Forelimb muscle (tissue), 1 donor: ENCODE measurements at regions not wholly inside any gene's neighbourhood (a gene's known extent, or its start where the extent isn't known, plus 50 kb on each side); places are given as distances from the start of the nearest gene placed in this dataset.
"Not testable (repeated sequence)": the region's sequence is repeated elsewhere in the genome, so short reads cannot be mapped to it uniquely, and the experiment has no call there.

Experiments used
- DNase-seq: peaks from one replicate; pipeline ENCODE4 v3.0.0-alpha.2; 2013; ENCODE audit warnings: low read depth

DNA sequence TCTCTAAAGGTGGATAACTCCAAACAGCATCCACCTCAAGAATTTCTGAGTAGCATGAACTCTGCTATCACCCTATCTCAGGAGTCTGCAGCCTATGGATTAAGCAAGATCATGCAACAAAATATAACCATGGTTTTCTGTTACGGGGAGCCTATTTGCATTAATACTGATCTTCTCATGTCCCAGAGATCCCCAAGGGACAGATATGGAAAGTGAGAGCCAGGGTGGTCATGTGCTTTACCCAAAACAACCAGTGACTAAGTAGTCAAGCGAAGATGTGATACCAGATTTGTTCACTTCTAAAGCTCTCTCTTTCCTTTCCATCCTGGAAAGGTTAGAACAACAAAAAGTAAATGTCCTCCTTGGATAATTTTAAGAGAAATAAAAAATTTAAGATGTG is 125.1 kb downstream of the PRRX1 start:
- DNase-seq = no peak

DNA sequence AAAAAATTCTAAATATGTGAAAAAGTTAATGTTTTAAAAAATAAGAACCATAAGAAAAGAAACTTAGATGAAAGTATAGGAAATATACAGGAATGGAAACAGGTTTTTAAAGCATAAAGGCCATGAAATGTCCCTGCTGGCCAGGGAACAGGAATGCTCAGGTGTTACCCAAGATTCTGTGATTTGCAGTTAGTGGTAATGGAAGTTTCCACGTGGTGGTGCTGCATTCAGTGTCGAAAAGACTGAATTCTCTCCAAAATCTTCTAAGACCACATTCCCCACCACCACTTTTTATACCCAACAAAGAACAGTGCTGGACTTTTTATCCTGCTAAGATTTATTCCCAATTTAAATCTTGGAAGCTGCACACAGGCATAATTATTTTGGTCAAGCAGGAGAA is 126.2 kb downstream of the PRRX1 start:
- DNase-seq = no peak

DNA sequence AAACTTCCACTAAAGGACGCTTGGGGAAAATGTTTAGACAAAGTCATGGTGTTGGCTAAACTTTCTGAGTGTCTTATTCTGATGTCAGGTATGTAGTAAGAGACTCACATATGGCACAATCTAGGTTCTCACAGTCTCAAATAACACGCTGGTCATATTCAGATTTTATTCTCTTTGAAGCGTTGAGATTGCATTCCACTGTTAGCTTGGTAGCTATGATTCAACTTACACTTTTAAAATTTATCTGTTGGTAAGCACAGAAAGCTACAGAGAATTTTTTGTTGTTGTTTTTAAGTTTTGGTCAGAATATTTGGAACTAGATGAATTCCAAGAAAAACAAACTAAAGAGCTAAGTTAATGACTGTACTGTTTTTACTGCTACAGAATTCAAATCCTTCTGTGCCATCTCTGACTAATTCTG is 126.7 kb downstream of the PRRX1 start:
- no peak for DNase-seq

DNA sequence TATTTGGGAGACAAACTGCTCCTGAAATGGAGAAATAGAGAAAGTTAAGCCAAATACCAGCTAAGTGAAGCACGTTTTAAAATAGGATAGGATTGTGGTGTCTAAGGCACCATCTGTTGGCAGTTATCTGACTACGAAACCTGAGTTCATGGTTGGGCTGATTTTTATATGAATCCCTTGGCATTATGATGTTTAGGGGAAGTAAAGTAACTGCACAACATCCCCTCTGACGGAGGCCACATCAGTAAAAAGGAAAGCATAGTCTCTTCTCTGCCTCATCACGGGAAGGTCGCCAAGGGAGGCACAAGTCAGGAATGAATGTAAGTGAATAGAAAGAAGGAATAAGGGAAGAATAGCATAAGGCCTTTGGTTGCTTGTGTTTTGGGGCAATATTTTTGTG is 128.0 kb downstream of the PRRX1 start:
- no peak for DNase-seq

DNA sequence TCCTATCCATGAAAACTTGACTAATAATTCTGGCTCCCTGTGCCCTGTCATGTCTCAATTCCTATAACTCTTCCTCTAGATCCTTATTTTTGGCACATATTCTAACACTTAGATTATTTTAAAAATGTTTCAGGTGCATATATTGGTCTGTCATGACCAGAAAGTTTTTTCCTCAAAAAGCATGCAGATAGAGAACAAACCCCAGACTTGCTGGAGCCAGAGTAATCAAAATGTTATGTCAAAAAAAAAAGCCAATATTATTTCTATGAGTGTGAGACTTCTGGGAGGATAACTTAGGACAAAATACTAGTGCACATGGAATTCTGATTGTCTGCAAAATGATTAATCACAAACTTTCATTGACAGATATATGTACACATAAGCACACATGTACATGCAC is 135.1 kb upstream of the MROH9 start:
- DNase-seq = no peak

DNA sequence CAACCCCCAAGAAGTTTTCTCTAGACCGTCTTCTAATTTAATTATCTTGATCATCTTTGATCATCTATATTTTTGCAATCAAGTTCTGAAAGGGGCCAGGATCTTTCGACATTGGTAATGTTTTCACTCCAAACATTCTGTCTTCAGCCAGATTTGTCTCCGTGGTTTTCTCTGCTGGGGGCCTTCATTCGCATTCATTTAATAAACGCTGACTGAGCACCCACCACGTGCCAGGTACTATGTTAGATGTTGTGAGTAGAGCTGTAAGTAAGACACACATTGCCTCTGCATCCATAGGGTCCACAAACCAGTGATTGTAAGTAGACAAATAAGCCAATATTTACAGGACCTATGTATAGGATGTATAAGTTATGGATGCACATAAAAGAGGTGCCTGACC is 134.5 kb upstream of the MROH9 start:
- DNase-seq = no peak

DNA sequence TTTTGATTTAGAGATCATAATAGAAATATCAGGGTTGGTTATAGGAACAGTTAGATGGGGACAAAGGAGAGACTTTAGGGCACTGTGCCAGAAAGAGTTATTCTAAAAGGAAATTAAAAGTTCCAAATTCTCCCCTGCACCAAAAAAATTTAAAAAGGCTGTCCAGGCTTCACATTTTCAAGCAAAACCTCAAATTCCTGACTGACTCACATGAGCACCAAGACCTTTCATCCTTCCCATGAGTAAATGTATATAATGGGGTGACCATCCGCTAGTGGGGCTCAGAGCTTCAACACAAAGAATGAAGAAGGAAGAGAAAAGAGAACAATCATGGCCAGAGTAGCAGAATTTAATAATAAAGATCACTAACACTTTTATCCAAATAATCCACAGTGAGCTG is 131.6 kb upstream of the MROH9 start:
- DNase-seq = no peak

DNA sequence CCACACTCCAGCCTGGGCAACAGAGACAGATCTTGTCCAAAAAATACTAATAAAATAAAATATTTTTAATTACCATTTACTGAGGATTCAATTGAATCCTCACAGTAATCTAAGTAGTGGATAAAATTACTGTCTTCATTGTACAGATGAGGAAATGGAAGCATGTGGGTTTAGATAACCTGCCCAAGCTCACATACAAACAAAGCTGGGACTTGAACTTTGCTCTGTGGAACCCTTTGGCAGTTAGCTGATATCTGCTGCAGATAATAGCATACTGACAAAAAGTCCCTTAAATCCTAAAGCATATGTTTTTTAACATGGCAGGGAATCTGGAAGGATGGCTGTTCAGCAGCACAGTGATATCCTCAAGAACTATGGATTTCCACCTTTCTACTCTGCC is 130.9 kb upstream of the MROH9 start:
- no peak for DNase-seq

DNA sequence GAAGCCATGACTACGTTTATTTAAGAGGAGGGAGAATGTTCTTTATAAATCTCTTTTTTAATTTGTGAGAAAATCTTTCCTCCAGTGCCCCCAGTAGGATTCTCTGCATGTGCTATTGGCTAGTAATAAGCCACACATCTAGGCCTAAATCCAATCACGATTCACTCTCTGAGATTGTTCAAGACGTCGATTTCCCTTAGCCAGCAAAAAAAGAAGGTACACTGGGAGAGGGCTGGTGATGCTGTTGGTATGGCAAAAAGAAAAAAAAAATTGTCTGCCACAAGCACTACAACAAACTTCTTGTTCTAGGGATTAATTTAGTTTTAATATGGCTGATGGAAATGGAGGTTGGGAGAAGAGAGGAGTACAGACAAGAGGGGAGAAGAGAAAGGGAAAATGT is 130.5 kb upstream of the MROH9 start:
- DNase-seq = no peak

DNA sequence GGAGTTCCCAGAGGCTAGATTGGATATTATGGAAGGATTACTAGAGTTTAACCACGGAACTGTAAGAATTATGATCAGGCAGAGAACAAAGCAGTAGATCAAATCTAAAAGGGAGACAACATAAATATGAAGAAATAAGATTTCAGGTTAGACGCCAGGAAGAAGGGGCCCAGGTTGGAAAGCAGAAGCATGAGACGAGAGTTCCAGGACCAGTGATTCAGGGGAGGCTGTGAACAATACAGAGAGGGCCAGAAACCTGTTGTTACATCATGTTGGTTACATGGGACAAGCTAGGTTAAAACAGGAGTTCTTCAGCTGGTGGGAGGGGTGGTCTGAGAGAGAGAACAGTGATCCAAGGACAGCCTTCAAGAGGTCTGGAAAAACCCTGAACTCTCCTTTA is 128.4 kb upstream of the MROH9 start:
- no peak for DNase-seq

DNA sequence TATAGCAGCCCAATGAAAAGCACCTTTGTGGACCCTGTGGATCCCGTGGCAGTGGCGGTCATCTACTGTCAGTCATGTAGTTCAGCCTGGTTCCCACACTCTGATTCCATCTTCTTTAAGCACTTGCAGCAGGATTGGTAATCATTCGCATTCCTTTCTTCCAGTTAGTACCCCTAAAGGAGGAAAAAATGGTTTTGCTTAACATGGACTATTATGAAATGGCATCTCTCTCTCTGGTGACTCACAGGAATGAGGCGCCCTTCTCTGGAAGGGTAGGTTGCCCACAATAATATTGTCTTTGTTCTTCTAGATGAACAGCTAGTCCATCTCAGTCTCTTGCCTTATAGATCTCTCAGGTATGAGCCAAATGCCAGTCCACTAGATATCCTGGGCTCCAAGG is 127.9 kb upstream of the MROH9 start:
- DNase-seq = no peak

DNA sequence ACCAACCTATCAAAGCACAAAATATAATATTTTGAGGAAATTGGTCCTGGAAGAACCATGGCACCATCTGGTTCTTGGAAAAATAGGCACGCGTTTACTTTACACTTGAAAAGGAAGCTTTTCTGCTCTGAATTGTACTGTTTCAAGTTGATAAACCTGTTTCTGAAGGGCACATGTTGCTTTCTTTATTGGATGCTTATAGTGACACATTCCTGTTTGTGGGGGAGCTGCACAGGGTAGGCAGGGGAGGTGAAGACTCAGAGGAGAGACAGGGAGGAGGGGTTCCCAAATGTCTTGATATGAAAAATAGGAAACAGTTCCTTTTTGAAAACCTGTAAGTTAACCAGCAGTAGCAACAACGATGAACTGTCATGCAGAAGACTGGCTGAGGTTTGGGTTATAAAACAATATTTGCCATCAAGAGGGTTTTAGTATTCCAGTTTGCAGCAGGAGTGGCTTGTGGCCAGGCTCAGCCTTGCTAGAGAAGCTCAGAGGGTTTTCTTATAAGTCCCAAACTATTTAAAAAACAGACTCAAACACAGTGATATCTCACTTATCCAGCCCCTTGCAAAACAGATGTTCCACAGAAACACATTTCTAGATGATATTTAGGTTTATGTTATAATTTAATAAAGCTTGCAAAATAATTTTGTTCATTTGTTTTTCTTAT is 127.0 kb upstream of the MROH9 start:
- no peak for DNase-seq

DNA sequence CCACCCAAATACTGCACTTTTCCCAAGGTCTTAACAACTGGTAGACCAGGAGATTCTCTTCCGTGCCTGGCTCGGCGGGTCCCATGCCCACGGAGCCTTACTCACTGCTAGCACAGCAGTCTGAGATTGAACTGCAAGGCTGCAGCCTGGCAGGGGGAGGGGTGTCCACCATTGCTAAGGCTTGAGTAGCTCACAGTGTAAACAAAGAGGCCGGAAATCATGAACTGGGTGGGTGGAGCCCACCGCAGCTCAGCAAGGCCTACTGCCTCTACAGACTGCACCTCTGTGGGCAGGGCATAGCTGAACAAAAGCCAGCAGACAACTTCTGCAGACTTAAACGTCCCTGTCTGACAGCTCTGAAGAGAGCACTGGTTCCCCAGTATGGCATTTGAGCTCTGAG is 124.3 kb upstream of the MROH9 start:
- not testable (repeated sequence) for DNase-seq

DNA sequence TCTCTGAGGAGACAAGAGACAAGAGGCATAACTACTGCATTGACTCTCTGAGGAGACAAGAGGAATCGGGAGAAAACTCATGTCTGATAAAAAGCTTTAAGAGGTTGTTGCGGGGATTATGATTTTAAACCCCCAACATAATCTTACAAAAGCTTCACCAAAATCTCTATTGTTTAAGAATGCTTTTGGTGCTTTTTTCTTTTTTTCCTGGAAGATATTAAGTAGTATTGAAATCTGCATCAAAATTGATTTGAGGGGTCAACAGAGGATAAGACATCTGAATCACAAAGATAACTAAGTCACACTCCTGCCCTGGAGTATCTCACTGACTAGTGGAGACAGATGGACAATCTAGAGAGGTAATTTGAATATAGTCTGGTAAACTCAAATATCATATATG is 115.6 kb upstream of the MROH9 start:
- no peak for DNase-seq

DNA sequence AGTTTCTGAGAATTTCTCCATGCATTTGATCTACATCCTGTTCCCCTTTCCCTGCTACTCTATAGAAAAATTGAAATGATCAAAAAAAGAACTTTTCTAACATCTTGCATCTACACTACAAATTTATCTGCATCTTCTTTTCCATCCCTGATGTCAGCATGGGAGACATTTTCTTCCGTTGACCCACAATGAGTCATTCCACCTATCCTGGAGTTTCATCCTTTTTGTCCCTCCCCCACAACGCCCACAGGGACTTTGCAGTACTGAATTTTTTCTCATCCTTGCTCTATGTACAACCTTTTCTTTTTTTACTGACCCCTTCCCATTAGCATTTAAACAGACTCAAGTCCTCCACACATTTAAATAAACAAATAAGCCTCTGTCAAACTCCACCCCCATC is 112.2 kb upstream of the MROH9 start:
- DNase-seq = no peak

DNA sequence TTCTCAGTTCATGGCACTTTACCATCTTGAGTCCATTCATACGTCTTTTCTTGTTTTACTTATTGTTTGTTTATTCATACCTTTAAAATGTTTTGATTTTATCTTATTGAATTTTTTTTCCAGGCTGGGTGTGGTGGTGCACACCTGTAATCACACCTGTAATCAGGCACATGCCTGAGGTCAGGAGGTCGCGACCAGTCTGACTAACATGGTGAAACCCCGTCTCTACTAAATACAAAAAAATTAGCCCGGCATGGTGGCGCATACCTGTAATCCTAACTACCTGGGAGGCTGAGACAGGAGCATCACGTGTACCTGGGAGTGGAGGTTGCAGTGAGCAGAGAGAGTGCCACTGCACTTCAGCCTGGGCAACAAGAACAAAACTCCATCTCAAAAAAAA is 104.1 kb upstream of the MROH9 start:
- DNase-seq = no peak

DNA sequence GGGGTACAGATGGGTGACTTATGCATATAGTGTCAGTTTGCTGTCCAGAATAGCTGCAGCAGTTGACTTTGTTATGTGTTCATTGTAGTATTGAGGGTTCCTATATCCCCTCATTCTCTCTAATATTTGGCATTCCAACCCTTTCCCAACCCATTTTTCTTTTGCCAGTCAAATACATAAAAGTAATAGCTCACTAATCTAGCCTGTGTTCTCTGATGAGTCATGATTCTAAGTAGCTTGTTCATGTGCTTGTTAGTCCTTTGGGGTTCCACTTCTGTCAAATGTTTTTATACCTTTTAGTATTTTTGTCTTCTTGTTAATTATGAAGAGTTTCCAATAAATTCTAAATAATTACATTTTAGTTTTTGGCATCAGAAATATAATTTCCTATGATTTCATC is 99.2 kb upstream of the MROH9 start:
- DNase-seq = no peak

DNA sequence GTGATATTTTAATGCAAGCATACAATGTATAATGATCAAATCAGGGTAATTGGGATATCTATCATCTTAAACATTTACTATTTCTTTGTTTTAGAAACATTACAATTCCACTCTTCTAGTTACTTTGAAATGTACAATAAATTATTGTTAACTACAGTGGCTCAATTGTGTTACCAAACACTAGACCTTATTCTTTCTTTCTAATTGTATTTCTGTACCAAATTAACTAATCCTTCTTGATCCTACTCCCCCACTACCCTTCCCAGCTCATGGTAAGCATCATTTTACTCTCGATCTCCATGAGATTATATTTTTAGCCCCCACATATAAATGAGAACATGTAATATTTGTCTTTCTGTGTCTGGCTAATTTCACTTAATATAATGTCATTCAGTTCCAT is 95.0 kb upstream of the MROH9 start:
- no peak for DNase-seq

DNA sequence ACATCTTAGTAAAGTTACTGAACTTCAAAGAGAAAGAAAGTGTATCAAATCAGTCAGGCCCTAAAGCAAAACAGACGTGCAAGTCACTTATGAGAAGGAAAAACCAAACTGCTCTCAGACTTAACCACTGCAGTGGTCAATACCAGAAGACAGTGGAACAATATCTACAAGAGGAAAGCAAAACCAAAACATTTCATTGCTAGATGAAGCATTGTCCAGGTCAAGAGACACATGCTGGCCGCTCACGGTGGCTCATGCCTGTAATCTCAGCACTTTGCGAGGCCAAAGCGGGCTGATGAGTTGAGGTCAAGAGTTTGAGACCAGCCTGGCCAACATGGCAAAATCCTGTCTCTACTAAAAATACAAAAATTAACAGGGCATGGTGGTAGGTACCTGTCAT is 82.0 kb upstream of the MROH9 start:
- DNase-seq = no peak

DNA sequence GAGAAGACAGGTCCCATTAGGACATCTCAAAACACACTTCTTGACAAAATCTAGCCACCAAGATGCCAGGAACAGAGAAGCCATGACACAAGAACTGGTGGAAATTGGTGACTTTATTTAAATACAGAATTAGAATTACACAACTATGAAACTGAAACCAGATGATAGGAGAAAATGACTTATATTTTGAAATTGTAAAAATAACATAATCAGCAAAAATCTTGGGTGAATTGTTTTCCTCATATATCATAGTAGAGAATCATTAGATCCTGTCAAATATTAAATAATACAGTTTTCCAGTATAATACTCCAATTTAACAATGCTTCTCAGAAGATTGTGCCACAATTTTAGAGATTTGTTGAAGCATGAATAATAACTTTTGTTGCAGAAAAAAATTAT is 81.5 kb upstream of the MROH9 start:
- no peak for DNase-seq

DNA sequence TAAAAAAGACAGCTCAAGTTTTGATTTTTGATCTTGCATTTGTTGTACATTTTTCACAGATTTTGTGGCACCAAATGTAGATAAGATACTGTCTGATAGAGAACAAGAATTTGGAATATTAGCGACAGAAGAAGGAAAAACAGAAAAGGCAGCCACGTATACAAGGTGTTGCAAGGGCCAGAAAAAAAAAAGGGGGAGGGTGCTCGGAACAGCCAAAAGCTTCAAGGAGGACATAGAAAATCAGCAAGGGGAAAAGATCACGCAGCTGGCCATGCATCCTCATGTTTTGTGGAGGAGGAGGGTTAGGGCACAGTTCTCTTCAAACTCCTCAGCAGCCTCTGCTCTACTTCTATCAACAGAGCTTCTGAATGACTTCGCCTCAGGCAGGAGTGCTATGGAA is 80.7 kb upstream of the MROH9 start:
- DNase-seq = no peak

DNA sequence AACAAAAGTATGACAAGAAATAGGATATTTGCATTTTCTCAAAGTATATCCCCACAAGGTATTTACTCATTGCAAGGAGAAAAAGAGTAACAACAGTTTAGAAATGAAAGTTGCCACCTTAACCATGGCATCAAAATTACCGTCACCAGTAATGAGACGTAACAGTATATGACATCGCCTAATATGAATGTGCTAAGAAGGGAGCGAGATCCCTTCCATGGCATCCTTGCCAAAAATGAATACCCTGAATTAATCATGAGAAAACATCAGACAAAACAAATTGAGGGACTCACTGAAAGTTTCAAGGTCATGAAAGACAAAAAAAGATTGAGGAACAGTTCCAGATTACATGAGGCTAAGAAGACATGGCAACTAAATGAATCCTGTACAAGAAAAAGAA is 78.9 kb upstream of the MROH9 start:
- DNase-seq = no peak

DNA sequence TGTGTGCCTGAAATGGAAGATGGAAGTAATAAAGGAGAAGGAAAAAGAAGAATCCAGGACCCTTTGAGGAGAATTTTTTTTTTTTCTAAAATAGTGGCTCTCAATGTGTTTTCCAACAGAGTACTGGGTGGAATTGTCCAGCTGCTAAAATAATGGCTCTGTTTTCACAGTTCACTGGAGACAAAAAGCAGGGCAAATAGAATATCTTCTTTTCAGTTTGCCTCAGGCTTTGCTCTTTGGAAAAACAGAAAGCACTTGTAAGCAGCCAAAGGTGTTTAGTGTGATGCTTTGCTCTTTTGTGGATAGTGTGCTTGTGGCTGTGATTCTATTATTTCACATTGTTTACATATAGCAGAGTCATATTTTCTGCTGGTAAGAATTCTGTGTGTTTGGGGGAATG is 77.4 kb upstream of the MROH9 start:
- no peak for DNase-seq

DNA sequence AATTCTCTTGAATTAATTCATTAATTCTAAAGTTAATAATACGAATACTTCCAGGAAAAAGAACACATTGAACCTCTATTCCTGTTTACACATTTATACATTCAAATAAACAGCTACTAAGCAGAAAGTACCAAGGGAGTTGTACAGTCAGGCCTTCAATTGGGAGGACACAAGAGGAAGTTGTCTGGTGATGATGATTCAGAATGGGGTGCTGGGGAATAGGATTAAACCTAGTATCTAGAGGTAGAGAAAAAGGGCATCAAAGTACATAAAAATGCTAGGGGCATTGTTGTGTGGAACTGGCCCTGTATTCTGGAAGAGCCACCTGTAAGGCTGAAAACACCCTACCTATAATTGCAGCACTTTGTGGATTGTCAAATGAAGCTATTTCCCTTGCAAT is 71.7 kb upstream of the MROH9 start:
- no peak for DNase-seq

DNA sequence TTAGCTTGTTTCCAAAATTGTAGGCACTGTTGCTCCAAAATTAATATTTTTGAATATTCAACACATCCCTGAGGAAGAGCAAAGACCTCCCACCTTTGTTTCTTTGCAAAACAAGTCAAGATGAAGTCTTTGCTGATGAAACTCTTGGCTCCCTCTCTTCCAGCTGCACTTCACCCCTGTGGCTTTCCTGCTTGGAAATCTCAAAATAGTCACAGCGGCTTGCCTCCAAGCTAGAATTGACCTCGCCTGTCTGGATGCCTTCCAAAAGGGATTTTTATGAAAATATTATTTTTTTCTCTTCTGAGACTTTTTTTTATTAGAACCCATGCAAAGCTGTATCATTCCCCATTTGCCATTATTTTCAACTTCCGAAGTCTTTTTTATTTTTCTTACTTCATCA is 71.1 kb upstream of the MROH9 start:
- DNase-seq = peak; percentile 94
